GM21528 (cell line): ENCODE measurements at regions not wholly inside any gene's neighbourhood (a gene's known extent, or its start where the extent isn't known, plus 50 kb on each side); places are given as distances from the start of the nearest gene placed in this dataset.
"Not testable (repeated sequence)": the region's sequence is repeated elsewhere in the genome, so short reads cannot be mapped to it uniquely, and the experiment has no call there.

Experiments used
- ATAC-seq: cut with Tn5 transposase; IDR thresholded peaks from one replicate; pipeline ENCODE4 v1.9.1; 2021; ENCODE audit warnings: mild to moderate bottlenecking, moderate library complexity; ENCODE audit not compliant: unreplicated experiment, low FRiP score

DNA sequence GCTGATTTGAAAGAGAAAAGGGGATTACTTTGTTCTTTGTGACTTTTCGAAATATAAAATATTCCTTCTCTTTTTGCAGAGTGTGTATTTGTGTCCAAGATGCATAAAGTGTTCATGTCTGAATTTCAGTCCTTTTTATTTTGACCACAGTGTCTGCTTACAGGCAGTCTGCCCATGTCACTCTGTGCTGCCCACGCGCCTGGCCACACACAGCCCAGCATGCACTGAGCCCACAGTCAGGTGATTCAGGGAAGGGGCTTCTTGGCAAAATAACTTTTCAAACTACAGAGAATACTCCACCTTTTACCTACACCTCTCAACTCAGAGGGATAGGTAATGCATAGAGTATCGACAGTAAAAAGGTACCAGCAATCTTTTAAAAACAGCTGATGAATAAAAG, 142.5 kb upstream of the TRPC4 start:
- no peak for ATAC-seq

DNA sequence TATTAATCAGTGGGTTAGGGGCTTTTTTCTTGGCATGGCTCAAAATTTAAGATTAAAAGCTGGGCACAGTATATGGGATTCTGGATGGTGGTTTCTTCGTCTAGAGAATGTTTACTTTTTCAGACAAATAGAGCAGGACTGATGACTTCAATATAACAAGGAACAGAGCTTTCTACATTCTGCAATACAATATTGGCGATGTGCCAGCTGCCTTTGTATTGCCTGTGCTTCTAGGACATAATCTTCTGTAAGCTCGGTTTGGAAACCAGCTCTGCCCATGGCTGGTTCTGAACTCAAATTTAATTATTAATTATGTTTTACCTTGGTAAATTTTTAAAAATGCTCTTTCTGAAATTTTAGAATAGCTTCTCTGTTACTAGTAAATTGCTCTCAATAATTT, 139.1 kb upstream of the TRPC4 start:
- no peak for ATAC-seq

- ATAC-seq: no peak
Observed at GRCh38 chr13:38002606-38003005, 133.0 kb upstream of the TRPC4 start.

GRCh38 chr13:37997641-37998040, 128.1 kb upstream of the TRPC4 start:
- no peak for ATAC-seq

- ATAC-seq: no peak
Observed at GRCh38 chr13:37995092-37995491, 125.5 kb upstream of the TRPC4 start.

DNA sequence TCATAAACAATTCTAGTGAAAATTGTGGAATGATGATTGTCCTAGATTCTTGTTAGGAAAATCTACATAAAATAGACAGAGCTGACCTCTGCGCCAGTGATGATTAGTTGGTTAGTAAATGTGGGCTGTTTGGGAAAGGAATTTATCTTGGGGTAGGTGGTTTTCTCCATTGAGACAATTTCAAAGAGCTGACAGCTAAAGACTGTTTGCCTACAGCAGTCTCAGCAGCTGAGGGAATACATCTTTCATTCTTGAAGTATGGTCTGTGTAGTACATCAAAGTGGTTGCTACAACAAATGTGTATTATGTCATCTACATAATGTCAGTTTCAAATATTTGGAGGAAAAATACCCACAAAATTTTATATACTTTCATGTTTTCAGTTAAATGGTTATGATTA, 117.2 kb upstream of the TRPC4 start:
- ATAC-seq: no peak

DNA sequence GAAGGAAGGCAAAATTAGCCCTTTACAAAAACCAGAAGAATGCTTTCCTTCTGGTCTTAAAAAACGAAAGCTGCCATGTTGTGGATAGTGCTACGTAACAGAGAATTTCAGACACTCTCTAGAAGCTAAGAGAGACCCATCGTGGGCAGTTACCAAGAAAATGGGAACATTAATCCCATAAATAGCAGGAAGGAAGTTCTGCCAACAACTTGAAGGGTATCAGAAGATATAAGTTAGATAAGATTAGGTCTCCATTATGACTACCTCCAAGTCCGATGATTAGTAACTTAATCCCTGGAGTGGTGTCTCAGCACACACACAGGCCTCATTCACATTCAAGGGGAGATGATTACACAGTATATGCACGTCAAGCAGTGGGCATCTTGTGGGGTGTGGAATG, 115.7 kb upstream of the TRPC4 start:
- ATAC-seq: no peak

GRCh38 chr13:37984357-37984756, 114.8 kb upstream of the TRPC4 start:
- ATAC-seq: no peak

GRCh38 chr13:37981932-37982331, 112.4 kb upstream of the TRPC4 start:
- no peak for ATAC-seq

GRCh38 chr13:37978680-37979079, 109.1 kb upstream of the TRPC4 start:
- ATAC-seq: no peak

- no peak for ATAC-seq
Observed at GRCh38 chr13:37968555-37968954, 99.0 kb upstream of the TRPC4 start.

DNA sequence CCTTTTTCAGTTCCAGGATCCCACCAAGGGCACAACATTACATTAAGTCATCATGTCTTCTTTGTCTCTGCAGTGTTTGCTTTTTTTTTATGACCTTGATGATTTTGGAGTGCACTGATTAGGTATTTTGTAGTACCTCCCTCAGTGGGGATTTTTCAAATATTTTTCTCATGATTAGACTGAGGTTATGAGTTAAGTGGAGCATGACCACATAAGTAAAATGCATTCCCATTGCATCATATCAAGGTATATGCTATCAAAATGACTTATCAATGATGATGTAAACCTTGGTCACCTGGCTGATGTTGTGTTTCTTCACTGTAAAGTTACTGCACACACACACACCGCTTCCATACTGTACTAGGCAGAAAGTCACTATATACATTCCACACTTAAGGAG, 96.7 kb upstream of the TRPC4 start:
- no peak for ATAC-seq

DNA sequence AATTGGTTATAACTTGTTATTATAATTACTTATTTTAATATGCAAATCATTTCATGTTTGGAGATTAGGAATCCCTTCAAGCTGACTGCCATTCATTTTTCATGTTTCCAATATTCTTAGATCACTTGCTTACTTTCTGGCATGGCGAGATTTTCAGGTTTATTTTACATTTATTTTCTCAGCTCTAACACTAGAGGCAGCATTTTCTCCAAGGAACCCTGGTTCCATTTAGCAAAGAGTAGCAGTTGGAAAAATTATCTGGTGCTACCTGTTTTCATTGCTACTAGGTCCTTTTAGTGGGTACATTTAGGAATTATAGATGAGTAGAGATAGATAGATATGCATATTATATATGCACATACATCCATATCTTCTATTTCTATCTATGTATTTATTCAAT, 90.9 kb upstream of the TRPC4 start:
- no peak for ATAC-seq

DNA sequence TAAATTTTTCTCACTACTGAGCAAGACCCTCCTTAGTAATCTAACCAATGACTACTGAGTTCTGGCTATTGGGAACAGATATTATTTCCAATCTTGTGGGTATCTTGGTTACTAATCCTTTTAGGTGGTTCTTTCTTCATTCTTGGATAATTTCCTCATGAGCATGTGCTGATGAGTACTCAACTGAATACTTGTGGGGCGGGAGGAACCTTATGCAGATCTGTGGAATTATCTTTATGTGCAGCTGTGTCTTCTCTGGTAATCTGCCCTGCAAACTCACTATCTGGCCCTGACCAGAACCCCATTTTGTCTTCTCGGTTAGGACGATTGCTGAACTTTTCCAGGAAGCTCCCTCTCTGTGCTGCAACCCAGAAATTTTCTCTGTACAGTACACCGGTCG, 89.7 kb upstream of the TRPC4 start:
- no peak for ATAC-seq

DNA sequence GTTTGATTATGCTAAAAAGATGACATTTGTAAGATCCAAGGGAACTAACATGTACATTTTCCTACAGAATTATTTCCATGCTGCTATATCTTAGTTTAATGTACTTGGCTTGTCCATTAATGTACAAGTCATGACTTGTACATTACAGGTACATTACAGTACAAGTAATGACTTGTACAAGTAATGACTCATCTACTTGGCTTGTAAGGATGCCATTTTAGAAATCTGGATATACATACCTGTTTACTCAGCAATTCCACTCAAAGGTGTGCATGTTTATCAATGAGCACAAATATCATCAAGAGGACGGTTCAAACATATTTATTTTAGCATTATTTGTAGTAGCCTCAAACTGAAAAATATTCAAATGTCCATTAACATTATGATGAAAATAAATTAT, 87.0 kb upstream of the TRPC4 start:
- no peak for ATAC-seq

- not testable (repeated sequence) for ATAC-seq
Observed at GRCh38 chr13:37954597-37954996, 85.0 kb upstream of the TRPC4 start.

DNA sequence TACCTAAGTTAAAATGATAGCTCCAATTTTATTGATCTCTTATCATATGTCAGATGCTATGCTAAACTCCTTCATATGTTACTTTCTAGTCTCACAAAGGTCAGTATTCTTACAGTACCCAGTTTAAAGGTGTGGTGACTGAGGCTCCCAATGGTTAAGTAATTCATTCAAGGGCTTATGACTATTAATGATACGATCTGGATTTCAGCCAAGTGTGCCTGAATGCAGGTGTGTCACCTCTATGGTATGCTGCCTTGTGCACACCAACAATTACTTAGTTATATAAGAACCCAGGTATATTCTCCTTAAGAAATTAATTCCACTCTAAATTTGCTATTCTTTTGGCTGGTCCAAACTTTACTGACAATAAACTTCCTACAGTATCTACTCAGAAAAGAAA, 84.6 kb upstream of the TRPC4 start:
- ATAC-seq: no peak

GRCh38 chr13:37953696-37954095, 84.1 kb upstream of the TRPC4 start:
- ATAC-seq: no peak

DNA sequence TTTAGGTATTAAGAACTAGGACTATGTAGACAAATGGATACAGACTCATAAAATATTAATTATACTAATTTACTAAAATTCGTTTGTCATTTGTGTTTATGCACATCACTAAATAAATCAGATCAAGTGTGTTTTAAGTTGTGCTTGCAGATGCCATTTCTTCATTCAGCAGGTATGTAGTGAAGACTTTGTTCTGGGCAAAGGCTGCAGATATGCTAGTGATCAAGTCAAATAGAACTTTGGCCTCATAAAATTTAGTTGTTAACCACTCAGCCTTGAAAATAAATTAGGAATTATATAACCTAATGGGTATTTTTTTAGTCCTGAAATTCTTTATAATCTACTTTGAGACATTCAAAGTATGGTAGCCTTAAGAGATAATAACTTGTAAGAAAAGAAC, 80.4 kb upstream of the TRPC4 start:
- ATAC-seq: no peak

DNA sequence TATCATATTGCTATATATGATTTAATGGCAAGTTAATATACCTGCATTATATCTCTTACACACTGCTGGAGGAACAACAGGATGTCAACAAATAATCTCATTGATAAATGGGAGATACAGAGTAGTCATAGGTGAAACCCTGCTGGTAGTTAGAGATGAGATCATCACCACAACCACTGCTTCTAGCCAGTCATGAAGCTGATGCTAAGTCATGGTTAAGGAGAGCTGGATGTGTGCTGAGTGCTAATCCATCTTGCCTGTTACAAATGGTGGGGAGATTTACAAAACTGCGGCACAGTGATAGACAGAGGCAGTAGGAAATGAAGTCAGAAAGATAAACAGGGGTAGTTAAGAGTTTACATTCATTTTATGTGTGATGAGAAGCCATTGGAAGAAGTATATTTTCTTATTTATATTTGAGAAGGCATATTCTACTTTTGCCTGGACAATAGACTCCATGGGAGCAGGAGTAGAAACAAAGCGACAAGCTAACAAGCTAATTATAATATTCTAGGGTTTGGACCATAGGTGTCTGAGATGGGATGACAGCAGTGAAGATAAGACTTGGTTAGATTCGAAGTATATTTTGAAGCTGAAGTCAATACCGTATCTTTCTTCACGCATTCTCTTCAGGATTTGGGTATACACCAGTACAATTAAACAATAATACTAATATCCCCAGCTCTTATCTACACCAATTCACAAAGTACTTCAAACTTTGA, 78.0 kb upstream of the TRPC4 start:
- ATAC-seq: no peak

DNA sequence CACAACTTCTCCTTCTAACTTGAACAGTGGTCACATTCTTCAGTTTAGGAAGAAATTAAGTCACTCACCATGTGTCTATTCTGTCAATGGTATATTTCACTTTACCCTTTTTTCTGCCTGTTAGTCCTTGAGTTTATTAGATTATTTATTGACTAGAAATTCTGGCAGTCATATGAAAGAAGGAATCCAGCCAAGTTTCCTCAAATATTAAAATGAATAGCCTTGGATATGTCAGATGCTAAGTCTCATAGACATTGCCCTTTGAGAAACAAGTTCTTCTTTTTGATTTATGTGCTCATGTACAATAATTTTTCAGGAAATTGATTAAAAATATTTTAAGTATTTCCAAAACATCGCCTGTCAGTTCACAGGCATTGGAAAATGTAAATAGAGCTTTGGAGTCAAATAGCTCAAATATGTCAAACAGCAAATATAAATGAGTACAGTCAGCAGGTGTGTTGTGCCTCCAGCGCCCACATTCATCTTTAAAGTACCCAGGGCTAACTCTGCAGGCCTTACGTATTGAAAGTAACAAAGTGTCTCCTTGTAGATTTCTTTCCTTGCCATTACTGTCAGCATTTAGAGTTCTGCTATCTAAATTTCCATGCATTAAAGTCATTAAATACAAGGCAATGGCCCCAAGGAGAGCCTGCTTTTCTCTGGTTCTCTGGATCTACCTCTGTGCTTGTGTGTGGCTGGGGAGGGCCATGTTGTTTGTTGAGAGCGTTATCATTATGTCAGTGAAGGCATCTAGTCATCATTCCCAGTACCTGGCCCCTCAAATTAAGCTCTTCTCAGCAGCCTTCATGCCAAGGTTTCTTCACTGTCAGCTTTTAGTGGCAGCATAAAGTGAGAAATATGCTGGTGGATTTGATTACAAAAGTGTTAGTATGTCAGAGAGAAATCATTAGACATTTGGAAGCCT, 76.3 kb upstream of the TRPC4 start:
- ATAC-seq: no peak

DNA sequence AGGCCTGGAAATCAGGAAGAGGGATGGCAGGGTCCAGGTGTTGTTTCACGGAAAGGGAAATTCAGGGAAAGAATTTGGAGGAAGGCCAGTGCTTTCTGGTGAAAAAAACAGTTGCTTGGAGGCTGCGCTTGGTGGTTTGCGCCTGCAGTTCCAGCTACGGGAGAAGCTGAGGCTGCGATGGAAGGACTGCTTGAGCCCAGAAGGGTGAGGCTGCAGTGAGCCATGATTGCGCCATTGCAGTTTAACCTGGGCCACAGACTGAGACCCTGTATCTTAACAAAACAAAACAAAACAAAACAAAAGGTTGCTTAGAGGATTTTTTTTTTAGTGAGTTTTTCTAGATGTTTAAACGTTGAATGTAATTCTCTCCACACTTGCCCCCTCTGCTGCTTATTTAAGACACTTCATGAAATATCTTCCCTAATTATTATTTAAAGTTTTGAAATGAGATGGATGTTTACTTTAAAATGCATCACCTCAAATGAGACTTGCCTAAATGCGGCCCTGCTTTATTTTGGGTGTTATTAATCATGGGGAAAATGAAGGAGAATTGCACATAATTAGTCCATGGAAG, 75.4 kb upstream of the TRPC4 start:
- ATAC-seq: no peak
